Chondrocyte (in vitro differentiated cells): ENCODE measurements at regions not wholly inside any gene's neighbourhood (a gene's known extent, or its start where the extent isn't known, plus 50 kb on each side); places are given as distances from the start of the nearest gene placed in this dataset.

ENCODE experiments used
- DNase-seq: peaks from one replicate; pipeline ENCODE4 v3.0.0; 2021; ENCODE audit warnings: mixed read lengths, low spot score
- H3K27ac Mint-ChIP-seq: one replicate; pipeline ENCODE4 v1.8.0; 2021; ENCODE audit warnings: mild to moderate bottlenecking, moderate library complexity, mixed read lengths; ENCODE audit not compliant: unreplicated experiment
- H3K27me3 Mint-ChIP-seq: 2 replicates; pipeline ENCODE4 v1.8.0; 2021; ENCODE audit warnings: low read depth, mixed read lengths
- H3K36me3 Mint-ChIP-seq: 2 replicates; pipeline ENCODE4 v1.8.0; 2021; ENCODE audit warnings: low read depth, mixed read lengths
- H3K4me1 Mint-ChIP-seq: 2 replicates; pipeline ENCODE4 v1.8.0; 2021; ENCODE audit warnings: low read depth, mild to moderate bottlenecking, mixed read lengths
- H3K4me3 Mint-ChIP-seq: one replicate; pipeline ENCODE4 v1.8.0; 2021; ENCODE audit warnings: mild to moderate bottlenecking, moderate library complexity, mixed read lengths; ENCODE audit not compliant: unreplicated experiment
- H3K9me3 Mint-ChIP-seq: 2 replicates; pipeline ENCODE4 v1.8.0; 2021; ENCODE audit warnings: low read depth, mixed read lengths
- CTCF ChIP-seq: fragments of 200-600 bp; sonication (generic); IDR thresholded peaks from 2 replicates; pipeline ENCODE4 v1.5.0; 2021; ENCODE audit warnings: antibody characterized with exemption, mild to moderate bottlenecking, moderate library complexity

GRCh38 chr18:40417501-40417900 lies 1537.5 kb upstream of the PIK3C3 start:
- no peak for TF ChIP-seq CTCF
- peaks cover 10% of the 10 kb centered on the region for H3K27me3 Mint-ChIP-seq
- no peaks in the 10 kb centered on the region for H3K4me1 Mint-ChIP-seq
- DNase-seq = no peak
- no peaks in the 10 kb centered on the region for H3K36me3 Mint-ChIP-seq
- H3K9me3 Mint-ChIP-seq = peaks cover 3% of the 10 kb centered on the region
- no peak overlapping the region for H3K4me3 Mint-ChIP-seq
- no peak overlapping the region for H3K27ac Mint-ChIP-seq

DNA sequence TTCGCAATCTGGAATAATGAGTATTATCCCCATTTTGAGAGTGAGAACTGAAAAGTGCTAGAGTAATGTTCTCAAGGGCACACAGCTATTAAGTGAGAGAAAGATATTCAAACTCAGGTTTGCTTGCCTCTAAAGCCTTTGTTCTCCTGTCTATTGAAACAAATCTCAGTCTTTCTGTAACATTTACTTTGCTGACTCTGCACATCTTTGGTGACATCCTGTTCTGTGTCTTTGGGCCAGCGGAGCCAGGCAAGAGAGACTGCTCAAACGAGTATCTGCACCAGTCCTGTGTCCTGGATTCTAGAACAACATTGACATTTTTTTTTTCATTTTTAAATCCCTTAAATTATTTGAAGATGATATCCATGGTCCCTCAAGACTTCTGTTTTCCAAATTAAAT lies 1539.2 kb upstream of the PIK3C3 start:
- Mint-ChIP-seq H3K36me3 (no peaks in the 10 kb centered on the region), H3K9me3 (peaks cover 3% of the 10 kb centered on the region), H3K4me1 (no peaks in the 10 kb centered on the region), H3K27ac (no peak overlapping the region), H3K4me3 (no peak overlapping the region), H3K27me3 (peaks cover 10% of the 10 kb centered on the region)
- no peak for DNase-seq
- no peak for TF ChIP-seq CTCF

GRCh38 chr18:40415176-40415791 lies 1539.8 kb upstream of the PIK3C3 start:
- H3K27ac Mint-ChIP-seq = no peak overlapping the region
- H3K9me3 Mint-ChIP-seq = peaks cover 3% of the 10 kb centered on the region
- H3K4me3 Mint-ChIP-seq = no peak overlapping the region
- no peaks in the 10 kb centered on the region for H3K4me1 Mint-ChIP-seq
- peaks cover 10% of the 10 kb centered on the region for H3K27me3 Mint-ChIP-seq
- DNase-seq = no peak
- H3K36me3 Mint-ChIP-seq = no peaks in the 10 kb centered on the region
- TF ChIP-seq CTCF = no peak

GRCh38 chr18:40414155-40414754 lies 1540.8 kb upstream of the PIK3C3 start:
- DNase-seq = no peak
- TF ChIP-seq CTCF = no peak
- no peak overlapping the region for H3K27ac Mint-ChIP-seq

GRCh38 chr18:40413160-40413559 lies 1541.9 kb upstream of the PIK3C3 start:
- Mint-ChIP-seq H3K4me3 (no peak overlapping the region), H3K36me3 (no peaks in the 10 kb centered on the region), H3K27me3 (peaks cover 10% of the 10 kb centered on the region), H3K27ac (no peak overlapping the region), H3K9me3 (no peaks in the 10 kb centered on the region), H3K4me1 (no peaks in the 10 kb centered on the region)
- TF ChIP-seq CTCF = peak; percentile 26
- no peak for DNase-seq

More at GRCh38 chr18:40414155-40414754, 1540.8 kb upstream of the PIK3C3 start:
- Mint-ChIP-seq H3K4me1 (no peaks in the 10 kb centered on the region), H3K27me3 (peaks cover 10% of the 10 kb centered on the region), H3K9me3 (no peaks in the 10 kb centered on the region), H3K4me3 (no peak overlapping the region), H3K36me3 (no peaks in the 10 kb centered on the region)
